Caco-2 (cell line): ENCODE measurements at regions not wholly inside any gene's neighbourhood (a gene's known extent, or its start where the extent isn't known, plus 50 kb on each side); places are given as distances from the start of the nearest gene placed in this dataset.

Source experiments
- BruUV-seq: library from RNA; stranded (reverse); fragments of 400-500 nt; replicated peaks from 2 replicates; lab custom pipeline; 2021; lab: Mats Ljungman, UMichigan
- CTCF ChIA-PET: fragments of 300-600 bp; sonication (Branson Sonifier 250); formaldehyde crosslinking; loops from one replicate; lab custom pipeline; 2022; ENCODE audit warnings: antibody characterized with exemption; lab: Charles Lee
- POLR2A ChIA-PET: fragments of 300-600 bp; sonication (Branson Sonifier 250); formaldehyde crosslinking; loops from one replicate; lab custom pipeline; 2022; ENCODE audit warnings: antibody characterized with exemption; lab: Charles Lee
- DNase-seq, 2 experiments: peaks; one replicate each; pipeline versions ENCODE4 v3.0.0 to v3.0.0-alpha.2; 2020 to 2022
- H3K27me3 ChIP-seq: replicated peaks from 2 replicates; pipeline ENCODE4 v1.6.0; 2011; ENCODE audit warnings: low read length; ENCODE audit not compliant: control insufficient read depth, insufficient read depth
- H3K36me3 ChIP-seq: 2 replicates; pipeline ENCODE4 v1.5.1; 2011; ENCODE audit warnings: low read length; ENCODE audit not compliant: control insufficient read depth, insufficient read depth
- H3K4me1 ChIP-seq: fragments of 250-450 bp; sonication (Bioruptor Pico); 2 replicates; pipeline ENCODE4 v1.5.1; 2020; ENCODE audit warnings: mild to moderate bottlenecking
- H3K4me3 ChIP-seq: 2 replicates; pipeline ENCODE4 v1.5.1; 2011; ENCODE audit warnings: low read depth, mild to moderate bottlenecking, control low read depth, low read length
- H3K9me3 ChIP-seq: fragments of 250-450 bp; sonication (Bioruptor Pico); 2 replicates; pipeline ENCODE4 v1.5.1; 2020; ENCODE audit warnings: mild to moderate bottlenecking, moderate library complexity
- H3K27ac Mint-ChIP-seq: one replicate; pipeline ENCODE4 v1.8.0; 2022; ENCODE audit warnings: mixed read lengths; ENCODE audit not compliant: unreplicated experiment
- H3K27me3 Mint-ChIP-seq: one replicate; pipeline ENCODE4 v1.8.0; 2022; ENCODE audit warnings: mixed read lengths; ENCODE audit not compliant: insufficient read depth, unreplicated experiment
- H3K36me3 Mint-ChIP-seq: one replicate; pipeline ENCODE4 v1.8.0; 2022; ENCODE audit warnings: mild to moderate bottlenecking, mixed read lengths; ENCODE audit not compliant: insufficient read depth, unreplicated experiment
- H3K4me1 Mint-ChIP-seq: one replicate; pipeline ENCODE4 v1.8.0; 2022; ENCODE audit warnings: low read depth, mixed read lengths; ENCODE audit not compliant: unreplicated experiment
- H3K4me3 Mint-ChIP-seq: one replicate; pipeline ENCODE4 v1.8.0; 2022; ENCODE audit warnings: mild to moderate bottlenecking, moderate library complexity, mixed read lengths; ENCODE audit not compliant: unreplicated experiment
- H3K9me3 Mint-ChIP-seq: one replicate; pipeline ENCODE4 v1.8.0; 2022; ENCODE audit warnings: mixed read lengths; ENCODE audit not compliant: unreplicated experiment
- CTCF ChIP-seq, 2 experiments: fragments of 200-600 bp in 1 of 2; IDR thresholded peaks; 1 replicate in 1 of 2; 2 replicates in 1 of 2; pipeline versions ENCODE4 v1.5.1 to v1.8.0; 2011 to 2022; ENCODE audit warnings: antibody characterized with exemption in 1 of 2, control low read depth in 1 of 2, inconsistent platforms in 1 of 2, low read depth in 1 of 2, low read length in 1 of 2, mild to moderate bottlenecking in 1 of 2, moderate library complexity in 1 of 2; ENCODE audit not compliant: insufficient read depth in 1 of 2, severe bottlenecking in 1 of 2, unreplicated experiment in 1 of 2
- intact Hi-C: fragments of 100-400 bp; cut with micrococcal nuclease; formaldehyde crosslinking; loops from one replicate; pipeline ENCODE4 v1.10.0; 2022; ENCODE audit not compliant: unreplicated experiment

- TF ChIP-seq CTCF (IDR thresholded peaks at IDR 0.05; ENCODE audit: insufficient read depth in 1 of 2, low read depth in 1 of 2, low read length in 1 of 2, severe bottlenecking in 1 of 2, unreplicated experiment in 1 of 2) = no peak
- intact Hi-C loops = no loop called here
- peaks cover 6% of the 10 kb centered on the region for H3K27me3 Mint-ChIP-seq
- peaks cover 11% of the 10 kb centered on the region for H3K9me3 Mint-ChIP-seq
- H3K36me3 Mint-ChIP-seq = no peaks in the 10 kb centered on the region
- no peaks in the 10 kb centered on the region for H3K27me3 ChIP-seq
- H3K4me3 ChIP-seq = no peak overlapping the region
- no TSS peak for BruUV-seq
- no peaks in the 10 kb centered on the region; the same call in none of the 2 replicates for H3K9me3 ChIP-seq
- H3K27ac Mint-ChIP-seq = no peak overlapping the region
- H3K4me3 Mint-ChIP-seq = no peak overlapping the region
- H3K4me1 ChIP-seq = no peaks in the 10 kb centered on the region
- ChIA-PET POLR2A (no interaction called here), CTCF (no interaction called here)
- DNase-seq = no peak
- no peaks in the 10 kb centered on the region for H3K36me3 ChIP-seq
- no peaks in the 10 kb centered on the region for H3K4me1 Mint-ChIP-seq
Measured at GRCh38 chr12:72089678-72090077, 151.0 kb downstream of the TPH2 start.

GRCh38 chr12:72093424-72093823 lies 154.8 kb downstream of the TPH2 start:
- Histone ChIP-seq H3K27me3 (no peaks in the 10 kb centered on the region), H3K36me3 (no peaks in the 10 kb centered on the region), H3K4me3 (no peak overlapping the region), H3K9me3 (no peaks in the 10 kb centered on the region; the same call in none of the 2 replicates), H3K4me1 (no peaks in the 10 kb centered on the region)
- Mint-ChIP-seq H3K36me3 (no peaks in the 10 kb centered on the region), H3K27ac (no peak overlapping the region), H3K9me3 (peaks cover 11% of the 10 kb centered on the region), H3K27me3 (peaks cover 9% of the 10 kb centered on the region), H3K4me1 (no peaks in the 10 kb centered on the region), H3K4me3 (no peak overlapping the region)
- ChIA-PET POLR2A (no interaction called here), CTCF (no interaction called here)
- BruUV-seq = no TSS peak
- no peak for DNase-seq
- no peak for TF ChIP-seq CTCF (IDR thresholded peaks at IDR 0.05; ENCODE audit: insufficient read depth in 1 of 2, low read depth in 1 of 2, low read length in 1 of 2, severe bottlenecking in 1 of 2, unreplicated experiment in 1 of 2)
- intact Hi-C loops = no loop called here

- Mint-ChIP-seq H3K4me1 (no peaks in the 10 kb centered on the region), H3K27me3 (peaks cover 9% of the 10 kb centered on the region), H3K4me3 (no peak overlapping the region), H3K9me3 (peaks cover 11% of the 10 kb centered on the region), H3K27ac (no peak overlapping the region), H3K36me3 (no peaks in the 10 kb centered on the region)
- intact Hi-C loops = no loop called here
- H3K9me3 ChIP-seq = no peaks in the 10 kb centered on the region; the same call in none of the 2 replicates
- no peaks in the 10 kb centered on the region for H3K36me3 ChIP-seq
- no peaks in the 10 kb centered on the region for H3K27me3 ChIP-seq
- POLR2A ChIA-PET = no interaction called here
- no peak overlapping the region for H3K4me3 ChIP-seq
- H3K4me1 ChIP-seq = no peaks in the 10 kb centered on the region
- DNase-seq = no peak
- TF ChIP-seq CTCF (IDR thresholded peaks at IDR 0.05; ENCODE audit: insufficient read depth in 1 of 2, low read depth in 1 of 2, low read length in 1 of 2, severe bottlenecking in 1 of 2, unreplicated experiment in 1 of 2) = no peak
- CTCF ChIA-PET = no interaction called here
- no TSS peak for BruUV-seq
Measured at GRCh38 chr12:72093930-72094329, 155.3 kb downstream of the TPH2 start.
